Spinal cord (tissue), 9 donors: ENCODE measurements at regions not wholly inside any gene's neighbourhood (a gene's known extent, or its start where the extent isn't known, plus 50 kb on each side); places are given as distances from the start of the nearest gene placed in this dataset.

Source experiments
- DNase-seq, 6 donors: peaks; one replicate each; pipeline versions ENCODE4 v3.0.0 to v3.0.0-alpha.2; 2013 to 2015; ENCODE audit warnings: low spot score in 6 of 6, low read depth in 4 of 6
- H3K27ac ChIP-seq: one replicate; pipeline ENCODE4 v1.5.1; 2013; ENCODE audit warnings: low read depth, low read length, control low read depth
- H3K27me3 ChIP-seq: one replicate; pipeline ENCODE4 v1.6.1; 2013; ENCODE audit warnings: low read length; ENCODE audit not compliant: control insufficient read depth, insufficient read depth
- H3K36me3 ChIP-seq: one replicate; pipeline ENCODE4 v1.6.1; 2013; ENCODE audit warnings: low read length; ENCODE audit not compliant: control insufficient read depth, insufficient read depth
- H3K4me1 ChIP-seq: one replicate; pipeline ENCODE4 v1.6.1; 2013; ENCODE audit warnings: low read length; ENCODE audit not compliant: control insufficient read depth, insufficient read depth
- H3K4me3 ChIP-seq: one replicate; pipeline ENCODE4 v1.5.1; 2013; ENCODE audit warnings: low read depth, low read length, control low read depth
- H3K9me3 ChIP-seq: one replicate; pipeline ENCODE4 v1.6.1; 2013; ENCODE audit warnings: low read length; ENCODE audit not compliant: control insufficient read depth, insufficient read depth
- WGBS: methylation state at CpG from one replicate; pipeline ENCODE4 v1.1.5; 2013; ENCODE audit warnings: missing lambda C conversion rate; ENCODE audit not compliant: insufficient coverage; 5-methylcytosine and 5-hydroxymethylcytosine counted together
- donor health status: healthy.

GRCh38 chr4:183789657-183790056 is 115.5 kb upstream of the STOX2 start:
- Histone ChIP-seq H3K36me3 (no peaks in the 10 kb centered on the region), H3K4me3 (no peak overlapping the region), H3K27me3 (no peaks in the 10 kb centered on the region), H3K4me1 (no peaks in the 10 kb centered on the region), H3K27ac (no peak overlapping the region), H3K9me3 (peaks cover 2% of the 10 kb centered on the region)
- DNase-seq = no peak
- no CpG with 5 or more reads among the region's 3 CpGs for WGBS

- no peaks in the 10 kb centered on the region for H3K36me3 ChIP-seq
- DNase-seq = no peak
- no peaks in the 10 kb centered on the region for H3K4me1 ChIP-seq
- 100% methylated on average over 2 of the region's 4 CpGs for WGBS
- peaks cover 4% of the 10 kb centered on the region for H3K9me3 ChIP-seq
- no peaks in the 10 kb centered on the region for H3K27me3 ChIP-seq
- peak overlapping the region; percentile 72 for H3K27ac ChIP-seq
- H3K4me3 ChIP-seq = no peak overlapping the region
These were observed 114.4 kb upstream of the STOX2 start for GRCh38 chr4:183790661-183791060.

DNA sequence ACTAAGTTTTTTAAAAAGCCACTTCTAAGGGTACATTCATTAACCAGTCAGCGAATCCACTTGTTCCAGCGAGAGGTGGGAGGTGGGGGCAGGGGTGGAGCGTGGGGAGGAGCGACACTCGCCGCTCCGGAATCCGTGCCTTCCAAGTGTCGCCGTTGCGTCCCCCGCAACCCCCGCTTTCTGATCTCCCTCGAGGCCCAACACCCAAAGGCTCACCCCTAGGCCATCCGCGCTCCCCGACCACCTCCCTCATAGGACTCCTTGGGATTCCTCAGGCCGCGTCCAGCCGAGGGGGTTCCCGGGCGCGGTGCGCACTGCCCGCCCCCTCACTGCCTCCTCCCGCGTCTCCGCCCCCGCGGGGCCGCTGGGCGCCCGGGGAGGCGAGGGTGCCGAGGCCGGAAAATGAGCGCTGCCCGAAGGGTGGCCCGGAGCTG is 108.1 kb upstream of the STOX2 start:
- peak in 2 of 6 donors; percentile 20 to 41 for DNase-seq
- Histone ChIP-seq H3K27ac (no peak overlapping the region), H3K4me3 (peak overlapping the region; percentile 45), H3K9me3 (peaks cover 4% of the 10 kb centered on the region), H3K27me3 (peaks cover 40% of the 10 kb centered on the region), H3K4me1 (peaks cover 3% of the 10 kb centered on the region), H3K36me3 (no peaks in the 10 kb centered on the region)
- under 1% methylated on average over 36 of the region's 39 CpGs for WGBS

- H3K4me1 ChIP-seq = peaks cover 3% of the 10 kb centered on the region
- H3K27ac ChIP-seq = no peak overlapping the region
- peak overlapping the region; percentile 45 for H3K4me3 ChIP-seq
- WGBS = under 1% methylated on average over 105 of the region's 105 CpGs
- DNase-seq = peak in 2 of 6 donors; percentile 32 to 50
- H3K27me3 ChIP-seq = peaks cover 40% of the 10 kb centered on the region
- peaks cover 4% of the 10 kb centered on the region for H3K9me3 ChIP-seq
- no peaks in the 10 kb centered on the region for H3K36me3 ChIP-seq
These were observed 107.4 kb upstream of the STOX2 start for GRCh38 chr4:183797445-183798300.

GRCh38 chr4:183798301-183799253 is 106.5 kb upstream of the STOX2 start:
- peak overlapping the region; percentile 46 for H3K4me3 ChIP-seq
- H3K9me3 ChIP-seq = peaks cover 2% of the 10 kb centered on the region
- peaks cover 3% of the 10 kb centered on the region for H3K4me1 ChIP-seq
- no peaks in the 10 kb centered on the region for H3K36me3 ChIP-seq
- WGBS = 2% methylated on average over 54 of the region's 65 CpGs
- DNase-seq = peak in 2 of 6 donors; percentile 40 to 67
- peaks cover 40% of the 10 kb centered on the region for H3K27me3 ChIP-seq
- no peak overlapping the region for H3K27ac ChIP-seq

GRCh38 chr4:183801457-183802165 is 103.5 kb upstream of the STOX2 start:
- Histone ChIP-seq H3K9me3 (no peaks in the 10 kb centered on the region), H3K4me1 (peaks cover 3% of the 10 kb centered on the region), H3K27ac (no peak overlapping the region), H3K36me3 (no peaks in the 10 kb centered on the region), H3K4me3 (no peak overlapping the region), H3K27me3 (peaks cover 38% of the 10 kb centered on the region)
- 67% methylated on average over 8 of the region's 8 CpGs for WGBS
- DNase-seq = no peak

DNA sequence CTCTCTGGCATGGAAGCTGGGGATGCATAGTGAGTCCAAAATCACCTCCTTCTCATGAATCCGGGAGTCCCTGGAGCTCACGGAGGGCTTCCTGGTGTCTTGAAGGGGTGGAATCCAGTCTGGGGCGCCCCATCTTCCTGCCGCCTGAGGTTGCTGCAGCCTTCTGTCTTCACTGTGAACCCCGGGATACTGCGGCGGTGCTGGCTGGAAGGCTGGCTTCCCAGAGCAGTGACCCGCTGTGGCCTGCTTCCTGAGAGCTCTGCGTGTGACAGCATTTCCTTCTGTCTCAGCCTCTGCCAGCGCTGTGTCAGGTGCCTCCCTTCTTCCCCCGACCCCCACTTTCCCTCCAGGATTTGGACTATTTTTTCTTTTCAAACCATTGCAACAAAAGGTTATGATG is 98.8 kb upstream of the STOX2 start:
- Histone ChIP-seq H3K4me3 (no peak overlapping the region), H3K27ac (no peak overlapping the region), H3K36me3 (no peaks in the 10 kb centered on the region), H3K27me3 (peaks cover 2% of the 10 kb centered on the region), H3K9me3 (no peaks in the 10 kb centered on the region), H3K4me1 (no peaks in the 10 kb centered on the region)
- no peak for DNase-seq
- WGBS = 82% methylated on average over 11 of the region's 11 CpGs

GRCh38 chr4:183807420-183808096 is 97.5 kb upstream of the STOX2 start:
- 83% methylated on average over 13 of the region's 19 CpGs for WGBS
- no peak overlapping the region for H3K4me3 ChIP-seq
- no peaks in the 10 kb centered on the region for H3K27me3 ChIP-seq
- no peaks in the 10 kb centered on the region for H3K36me3 ChIP-seq
- DNase-seq = no peak
- H3K9me3 ChIP-seq = no peaks in the 10 kb centered on the region
- H3K27ac ChIP-seq = no peak overlapping the region
- no peaks in the 10 kb centered on the region for H3K4me1 ChIP-seq

GRCh38 chr4:183808097-183808456 is 97.0 kb upstream of the STOX2 start:
- H3K27me3 ChIP-seq = no peaks in the 10 kb centered on the region
- no peak for DNase-seq
- H3K4me3 ChIP-seq = no peak overlapping the region
- H3K4me1 ChIP-seq = no peaks in the 10 kb centered on the region
- no peaks in the 10 kb centered on the region for H3K9me3 ChIP-seq
- 50% methylated on average over 3 of the region's 9 CpGs for WGBS
- no peaks in the 10 kb centered on the region for H3K36me3 ChIP-seq
- no peak overlapping the region for H3K27ac ChIP-seq
